WTC11 (cell line): ENCODE measurements at regions not wholly inside any gene's neighbourhood (a gene's known extent, or its start where the extent isn't known, plus 50 kb on each side); places are given as distances from the start of the nearest gene placed in this dataset.

ENCODE experiments used
- ATAC-seq: fragments of 200-7000 bp; cut with Tn5 transposase; 2 replicates; pipeline ENCODE4 v1.10.0; 2021; ENCODE audit warnings: mild to moderate bottlenecking, moderate library complexity
- CTCF ChIA-PET: fragments of 300-600 bp; sonication (Branson Sonifier 250); formaldehyde crosslinking; loops from one replicate; lab custom pipeline; 2021; ENCODE audit warnings: antibody characterized with exemption; lab: Charles Lee
- POLR2A ChIA-PET: fragments of 350-600 bp; sonication (Branson Sonifier 250); formaldehyde crosslinking; loops from one replicate; lab custom pipeline; 2021; ENCODE audit warnings: antibody characterized with exemption; lab: Charles Lee
- DNase-seq: peaks from one replicate; pipeline ENCODE4 v3.0.0; 2021; ENCODE audit warnings: low spot score
- H3K27ac Mint-ChIP-seq: 2 replicates; pipeline ENCODE4 v1.8.0; 2021; ENCODE audit warnings: mixed read lengths
- H3K27me3 Mint-ChIP-seq: 2 replicates; pipeline ENCODE4 v1.8.0; 2021; ENCODE audit warnings: low read depth, mild to moderate bottlenecking, moderate library complexity, mixed read lengths
- H3K36me3 Mint-ChIP-seq: 2 replicates; pipeline ENCODE4 v1.8.0; 2021; ENCODE audit warnings: mixed read lengths
- H3K4me1 Mint-ChIP-seq: 2 replicates; pipeline ENCODE4 v1.8.0; 2022; ENCODE audit warnings: mixed read lengths
- H3K4me3 Mint-ChIP-seq: 2 replicates; pipeline ENCODE4 v1.8.0; 2021; ENCODE audit warnings: mild to moderate bottlenecking, moderate library complexity, mixed read lengths
- H3K9me3 Mint-ChIP-seq: 2 replicates; pipeline ENCODE4 v1.8.0; 2021; ENCODE audit warnings: mixed read lengths
- FOXK1 ChIP-seq: sonication (generic); formaldehyde crosslinking; IDR thresholded peaks from 2 replicates; pipeline ENCODE4 v1.8.0; 2022; ENCODE audit warnings: mild to moderate bottlenecking, moderate library complexity, missing genetic modification reagents
- GTF2I ChIP-seq: fragments of 250-450 bp; sonication (Bioruptor Pico); conservative IDR thresholded peaks from 2 replicates; pipeline ENCODE4 v1.4.0; 2021; ENCODE audit warnings: mild to moderate bottlenecking
- JAZF1 ChIP-seq: fragments of 250-450 bp; sonication (Bioruptor Pico); IDR thresholded peaks from 2 replicates; pipeline ENCODE4 v1.9.0; 2021; ENCODE audit warnings: moderate library complexity, mild to moderate bottlenecking, inconsistent platforms
- MYBL2 ChIP-seq: sonication (generic); formaldehyde crosslinking; IDR thresholded peaks from 2 replicates; pipeline ENCODE4 v1.8.1; 2023; ENCODE audit warnings: mild to moderate bottlenecking, moderate library complexity, missing genetic modification reagents
- NFE2L1 ChIP-seq: sonication (generic); formaldehyde crosslinking; IDR thresholded peaks from 2 replicates; pipeline ENCODE4 v1.8.1; 2023; ENCODE audit warnings: missing genetic modification reagents
- NR2C2 ChIP-seq: sonication (generic); formaldehyde crosslinking; IDR thresholded peaks from 2 replicates; pipeline ENCODE4 v1.8.0; 2022; ENCODE audit warnings: mild to moderate bottlenecking, missing genetic modification reagents
- PRDM15 ChIP-seq: sonication (generic); formaldehyde crosslinking; IDR thresholded peaks from 2 replicates; pipeline ENCODE4 v1.8.0; 2022; ENCODE audit warnings: missing genetic modification reagents
- SMAD4 ChIP-seq: sonication (generic); formaldehyde crosslinking; IDR thresholded peaks from 2 replicates; pipeline ENCODE4 v1.8.0; 2022; ENCODE audit warnings: mild to moderate bottlenecking, missing genetic modification reagents
- SP1 ChIP-seq: sonication (generic); formaldehyde crosslinking; conservative IDR thresholded peaks from 2 replicates; pipeline ENCODE4 v1.8.1; 2022; ENCODE audit warnings: missing genetic modification reagents
- TEAD1 ChIP-seq: sonication (generic); formaldehyde crosslinking; IDR thresholded peaks from 2 replicates; pipeline ENCODE4 v1.8.0; 2022; ENCODE audit warnings: mild to moderate bottlenecking, missing genetic modification reagents
- ZNF138 ChIP-seq: sonication (generic); formaldehyde crosslinking; conservative IDR thresholded peaks from 2 replicates; pipeline ENCODE4 v1.8.1; 2022; ENCODE audit warnings: mild to moderate bottlenecking, moderate library complexity, missing genetic modification reagents
- ZNF416 ChIP-seq: fragments of 250-450 bp; sonication (Bioruptor Pico); IDR thresholded peaks from 2 replicates; pipeline ENCODE4 v1.9.0; 2021; ENCODE audit warnings: mild to moderate bottlenecking, inconsistent platforms
- ZNF423 ChIP-seq: fragments of 250-450 bp; sonication (Bioruptor Pico); IDR thresholded peaks from 2 replicates; pipeline ENCODE4 v2.1.2; 2022; ENCODE audit warnings: mild to moderate bottlenecking, moderate library complexity
- ZNF532 ChIP-seq: fragments of 250-450 bp; sonication (Bioruptor Pico); IDR thresholded peaks from 2 replicates; pipeline ENCODE4 v1.9.0; 2021; ENCODE audit warnings: mild to moderate bottlenecking, borderline replicate concordance

- Mint-ChIP-seq H3K4me3 (no peak overlapping the region), H3K4me1 (no peaks in the 10 kb centered on the region), H3K36me3 (no peaks in the 10 kb centered on the region), H3K27ac (no peak overlapping the region), H3K27me3 (no peaks in the 10 kb centered on the region; the same call in 1 of the 2 replicates), H3K9me3 (no peaks in the 10 kb centered on the region)
- ATAC-seq (no peak), DNase-seq (no peak)
- ChIA-PET POLR2A (no interaction called here), CTCF (no interaction called here)
- TF ChIP-seq SMAD4 (CRISPR knock-in tag) (no peak), TEAD1 (CRISPR knock-in tag) (no peak), ZNF423 (CRISPR knock-in tag) (no peak)
These were observed 1010.3 kb downstream of the LRFN5 start for GRCh38 chr14:42617005-42617404.

GRCh38 chr14:42606839-42607238 lies 1000.2 kb downstream of the LRFN5 start:
- POLR2A ChIA-PET = no interaction called here
- CTCF ChIA-PET = no interaction called here
- Mint-ChIP-seq H3K36me3 (no peaks in the 10 kb centered on the region), H3K4me3 (no peak overlapping the region), H3K27me3 (no peaks in the 10 kb centered on the region), H3K9me3 (0 out of 2 replicates have a peak, but pooled peaks cover 4% of the 10 kb centered on the region), H3K4me1 (peaks cover 4% of the 10 kb centered on the region; the same call in 1 of the 2 replicates), H3K27ac (no peak overlapping the region)
- DNase-seq = no peak
- ATAC-seq = no peak
- TF ChIP-seq JAZF1 (CRISPR knock-in tag) = no peak
- TF ChIP-seq FOXK1 (CRISPR knock-in tag) = no peak
- TF ChIP-seq ZNF138 = no peak
- no peak for TF ChIP-seq MYBL2 (CRISPR knock-in tag)
- TF ChIP-seq ZNF532 (CRISPR knock-in tag) = no peak
- no peak for TF ChIP-seq ZNF416 (CRISPR knock-in tag)
- TF ChIP-seq GTF2I = no peak
- no peak for TF ChIP-seq NR2C2
- TF ChIP-seq SP1 (CRISPR knock-in tag) = no peak
- TF ChIP-seq NFE2L1 = no peak
- TF ChIP-seq PRDM15 (CRISPR knock-in tag) = no peak

GRCh38 chr14:42602336-42602845 lies 995.7 kb downstream of the LRFN5 start:
- CTCF ChIA-PET = no interaction called here
- Mint-ChIP-seq H3K27ac (no peak overlapping the region), H3K9me3 (0 out of 2 replicates have a peak, but pooled peaks cover 4% of the 10 kb centered on the region), H3K4me3 (no peak overlapping the region), H3K36me3 (no peaks in the 10 kb centered on the region), H3K4me1 (no peaks in the 10 kb centered on the region), H3K27me3 (no peaks in the 10 kb centered on the region)
- POLR2A ChIA-PET = no interaction called here
- ATAC-seq (no peak), DNase-seq (no peak)
- TF ChIP-seq JAZF1 (CRISPR knock-in tag) = no peak
